GM12892 (cell line): ENCODE measurements at regions not wholly inside any gene's neighbourhood (a gene's known extent, or its start where the extent isn't known, plus 50 kb on each side); places are given as distances from the start of the nearest gene placed in this dataset.

ENCODE experiments used
- POLR2A ChIP-seq: IDR thresholded peaks from 2 replicates; pipeline ENCODE4 v1.6.1; 2011; ENCODE audit warnings: low read depth, low read length, control low read depth
- POLR2AphosphoS5 ChIP-seq: IDR thresholded peaks from 2 replicates; pipeline ENCODE4 v1.6.1; 2011; ENCODE audit warnings: low read depth, low read length, control low read depth
- TAF1 ChIP-seq: IDR thresholded peaks from 2 replicates; pipeline ENCODE4 v1.6.1; 2011; ENCODE audit warnings: low read depth, mild to moderate bottlenecking, control low read depth, low read length, borderline replicate concordance

- no peak for TF ChIP-seq TAF1
- TF ChIP-seq POLR2A, result no peak
- no peak for TF ChIP-seq POLR2AphosphoS5
Observed at GRCh38 chr18:37691162-37691561, 125.6 kb upstream of the CELF4 start.
